Subcutaneous abdominal adipose tissue (tissue), 5 donors: ENCODE measurements at regions not wholly inside any gene's neighbourhood (a gene's known extent, or its start where the extent isn't known, plus 50 kb on each side); places are given as distances from the start of the nearest gene placed in this dataset.
"Not testable (repeated sequence)": the region's sequence is repeated elsewhere in the genome, so short reads cannot be mapped to it uniquely, and the experiment has no call there.

Experiments
- H3K27ac ChIP-seq: one replicate; pipeline ENCODE4 v1.7.0; 2013; ENCODE audit warnings: low read depth, mild to moderate bottlenecking, inconsistent platforms, low read length, moderate library complexity
- H3K27me3 ChIP-seq, 5 donors: one replicate each; pipeline ENCODE4 v1.7.0; 2013; ENCODE audit warnings: low read length in 5 of 5, inconsistent platforms in 1 of 5; ENCODE audit not compliant: control insufficient read depth in 5 of 5, insufficient read depth in 4 of 5
- H3K36me3 ChIP-seq, 5 donors: one replicate each; pipeline ENCODE4 v1.7.0; 2013; ENCODE audit warnings: low read length in 5 of 5; ENCODE audit not compliant: control insufficient read depth in 5 of 5, insufficient read depth in 5 of 5
- H3K4me1 ChIP-seq, 5 donors: one replicate each; pipeline ENCODE4 v1.7.0; 2013; ENCODE audit warnings: low read length in 5 of 5, mild to moderate bottlenecking in 3 of 5, moderate library complexity in 1 of 5; ENCODE audit not compliant: control insufficient read depth in 5 of 5, insufficient read depth in 5 of 5
- H3K4me3 ChIP-seq, 5 donors: one replicate each; pipeline ENCODE4 v1.7.0; 2013; ENCODE audit warnings: low read length in 5 of 5, low read depth in 1 of 5
- H3K9ac ChIP-seq, 5 donors: one replicate each; pipeline ENCODE4 v1.7.0; 2013; ENCODE audit warnings: low read length in 5 of 5, mild to moderate bottlenecking in 4 of 5, moderate library complexity in 3 of 5
- H3K9me3 ChIP-seq, 5 donors: one replicate each; pipeline ENCODE4 v1.7.0; 2013; ENCODE audit warnings: low read length in 5 of 5; ENCODE audit not compliant: control insufficient read depth in 5 of 5
- donor health status: healthy.
- donor health status: healthy.
- donor health status: healthy.
- donor health status: healthy.
- donor health status: healthy.

DNA sequence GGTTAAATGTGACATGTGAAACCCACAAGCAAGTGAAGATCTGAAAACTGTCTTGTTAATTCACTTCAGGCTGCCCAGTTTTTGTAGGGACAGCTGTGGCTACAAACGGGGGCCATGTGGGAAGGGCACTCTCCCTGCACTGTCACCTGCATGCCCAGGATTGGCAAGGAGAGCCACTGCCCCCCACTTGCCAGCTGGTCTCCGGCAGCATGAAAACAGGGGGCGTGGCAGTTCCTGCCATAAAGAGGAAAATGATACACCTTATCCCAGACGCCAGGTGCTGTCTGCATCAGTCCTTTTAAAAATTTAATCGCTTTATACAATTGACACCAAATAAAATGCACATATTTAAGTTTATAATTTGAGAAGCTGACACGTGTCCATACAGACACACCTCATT, 309.1 kb downstream of the KLF13 start:
- not testable (repeated sequence) for H3K27me3 ChIP-seq, H3K4me1 ChIP-seq, H3K9ac ChIP-seq, H3K4me3 ChIP-seq, H3K36me3 ChIP-seq, H3K27ac ChIP-seq, H3K9me3 ChIP-seq

DNA sequence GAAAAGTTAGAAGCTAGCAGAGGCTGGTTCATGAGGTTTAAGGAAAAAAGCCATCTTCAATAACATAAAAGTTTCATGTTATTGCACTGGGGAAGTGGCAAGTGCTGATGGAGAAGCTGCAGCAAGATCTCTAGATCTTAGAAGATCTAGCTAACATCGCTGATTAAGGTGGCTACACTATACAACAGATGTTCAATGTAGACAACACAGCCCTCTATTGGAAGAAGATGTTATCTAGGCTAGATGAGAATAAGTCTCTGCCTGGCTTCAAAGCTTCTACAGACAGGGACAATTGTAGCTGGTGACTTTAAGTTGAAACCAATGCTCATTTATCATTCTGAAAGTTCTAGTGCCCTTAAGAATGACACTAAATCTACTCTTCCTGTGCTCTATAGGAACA, 310.3 kb downstream of the KLF13 start:
- H3K36me3 ChIP-seq = not testable (repeated sequence)

DNA sequence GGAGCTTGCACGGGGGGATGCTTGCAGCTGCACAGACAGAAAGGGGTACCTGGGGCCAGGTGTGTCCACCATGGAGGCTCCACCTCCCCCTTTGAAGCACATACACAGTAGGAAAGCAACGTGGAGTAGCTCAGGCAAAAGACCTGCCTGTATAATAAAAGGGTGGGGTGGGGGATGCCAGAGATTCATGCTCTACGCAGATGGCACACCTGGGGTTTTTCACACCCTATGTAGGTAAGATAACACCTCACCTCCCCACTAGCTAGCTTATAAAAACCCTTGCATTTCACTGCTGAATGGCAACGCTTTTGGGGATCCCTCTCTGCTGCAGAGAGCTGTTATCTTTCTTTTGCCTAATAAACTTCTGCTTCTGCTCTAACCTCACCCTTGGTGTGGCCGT, 317.3 kb downstream of the KLF13 start:
- H3K4me3 ChIP-seq, H3K4me1 ChIP-seq, H3K9me3 ChIP-seq, H3K27ac ChIP-seq, H3K27me3 ChIP-seq, H3K9ac ChIP-seq, H3K36me3 ChIP-seq: not testable (repeated sequence)

More for the DNA sequence above, 310.3 kb downstream of the KLF13 start:
- not testable (repeated sequence) for H3K9me3 ChIP-seq, H3K4me1 ChIP-seq, H3K27ac ChIP-seq, H3K4me3 ChIP-seq, H3K27me3 ChIP-seq, H3K9ac ChIP-seq

DNA sequence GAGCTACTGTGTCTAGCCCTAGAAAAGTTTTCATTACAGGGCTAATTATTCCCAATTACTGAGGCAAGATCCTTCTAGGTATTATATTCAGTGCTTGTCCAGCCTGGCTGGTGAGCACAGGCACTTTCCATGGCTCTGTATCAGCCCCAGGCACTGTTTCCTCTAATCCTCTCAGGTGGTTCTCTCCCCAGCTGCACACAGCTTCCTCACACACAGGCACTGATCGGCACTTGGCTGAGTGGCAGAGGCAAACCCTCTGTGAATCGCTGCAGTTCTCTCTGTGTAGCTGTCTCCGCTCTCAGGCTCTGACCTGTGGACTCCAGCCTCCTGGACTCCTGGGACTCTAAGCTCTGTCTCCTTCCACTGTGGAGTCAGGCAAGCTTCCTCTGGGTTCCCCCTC, 318.1 kb downstream of the KLF13 start:
- not testable (repeated sequence) for H3K9ac ChIP-seq

DNA sequence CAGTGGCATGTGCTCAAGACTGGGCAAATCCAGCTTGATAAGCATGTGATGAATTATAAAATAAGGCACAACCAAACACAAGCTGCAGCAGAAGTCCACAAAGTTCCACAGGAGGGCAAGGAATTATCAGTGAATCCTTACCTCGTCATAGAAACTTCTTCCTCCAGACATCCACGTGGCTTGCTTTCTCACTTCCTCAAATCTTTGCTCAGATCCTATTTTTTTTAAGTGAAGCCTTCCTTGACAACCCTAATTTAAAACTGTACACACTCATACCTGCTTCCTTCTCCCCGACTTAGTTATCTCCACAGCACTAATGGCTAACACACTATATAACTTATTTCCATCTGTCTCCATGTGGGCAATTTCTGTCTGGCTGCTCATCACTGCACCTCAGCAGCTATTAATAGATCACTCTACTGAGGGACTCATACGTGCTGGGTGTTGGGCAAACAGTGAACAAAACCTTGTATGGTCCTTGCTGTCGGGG, 320.7 kb downstream of the KLF13 start:
- H3K9me3 ChIP-seq, H3K27me3 ChIP-seq, H3K4me3 ChIP-seq, H3K36me3 ChIP-seq, H3K9ac ChIP-seq, H3K4me1 ChIP-seq, H3K27ac ChIP-seq: not testable (repeated sequence)

More for the DNA sequence above, 318.1 kb downstream of the KLF13 start:
- H3K27me3 ChIP-seq, H3K4me1 ChIP-seq, H3K9me3 ChIP-seq, H3K36me3 ChIP-seq, H3K27ac ChIP-seq, H3K4me3 ChIP-seq: not testable (repeated sequence)

DNA sequence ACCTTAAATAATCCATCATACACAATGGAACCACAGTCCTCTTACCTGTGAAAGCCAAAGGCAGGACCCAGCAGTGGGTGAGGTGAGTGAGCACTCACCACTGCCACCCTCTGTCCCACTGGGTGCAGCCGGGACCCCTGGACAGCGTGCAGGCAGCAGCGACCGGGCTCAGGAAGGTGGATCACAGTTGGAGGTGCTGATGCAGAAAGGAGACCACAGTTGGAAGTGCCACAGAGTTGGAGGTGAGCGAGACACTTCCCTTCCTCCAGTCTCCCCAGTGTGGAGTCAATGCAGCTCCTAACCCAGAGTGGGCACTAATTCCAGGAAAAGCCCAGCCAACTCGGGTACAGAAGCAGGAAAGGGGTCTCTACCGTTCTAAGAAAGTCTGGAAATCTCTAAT, 323.0 kb downstream of the KLF13 start:
- H3K27me3 ChIP-seq, H3K36me3 ChIP-seq, H3K27ac ChIP-seq, H3K9ac ChIP-seq, H3K4me1 ChIP-seq, H3K9me3 ChIP-seq, H3K4me3 ChIP-seq: not testable (repeated sequence)

DNA sequence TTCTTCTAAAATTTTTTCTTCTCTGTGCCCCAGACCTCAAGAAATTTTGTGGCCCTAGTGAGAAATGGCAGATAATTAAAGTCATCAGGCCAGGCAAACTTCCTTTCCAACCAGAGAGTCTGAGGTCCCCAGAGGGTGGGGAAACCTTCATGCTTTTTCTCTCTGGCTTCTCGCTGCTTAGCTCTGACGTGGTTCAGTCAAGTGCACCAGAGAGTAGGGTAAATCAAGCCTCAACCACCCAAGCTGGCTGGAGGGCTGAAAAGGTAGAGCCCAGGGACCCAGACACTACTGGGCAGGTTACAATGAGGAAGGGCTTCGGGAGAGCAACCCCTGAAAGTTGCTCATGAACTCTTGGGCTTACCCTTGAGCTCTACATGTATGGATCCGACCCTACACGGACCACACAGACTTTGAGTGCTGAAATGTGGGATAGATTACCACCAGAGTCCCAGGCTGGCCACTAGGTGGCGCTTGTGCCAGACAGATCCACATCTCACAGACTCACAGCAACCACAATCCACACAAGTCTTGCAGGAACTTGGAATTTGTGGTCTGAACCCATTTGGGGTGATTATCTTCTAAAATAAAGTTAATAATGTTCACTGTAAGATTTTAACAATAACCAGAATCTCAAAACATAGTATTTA, 323.5 kb downstream of the KLF13 start:
- not testable (repeated sequence) for H3K4me1 ChIP-seq, H3K27ac ChIP-seq, H3K9me3 ChIP-seq, H3K36me3 ChIP-seq, H3K4me3 ChIP-seq, H3K27me3 ChIP-seq, H3K9ac ChIP-seq

DNA sequence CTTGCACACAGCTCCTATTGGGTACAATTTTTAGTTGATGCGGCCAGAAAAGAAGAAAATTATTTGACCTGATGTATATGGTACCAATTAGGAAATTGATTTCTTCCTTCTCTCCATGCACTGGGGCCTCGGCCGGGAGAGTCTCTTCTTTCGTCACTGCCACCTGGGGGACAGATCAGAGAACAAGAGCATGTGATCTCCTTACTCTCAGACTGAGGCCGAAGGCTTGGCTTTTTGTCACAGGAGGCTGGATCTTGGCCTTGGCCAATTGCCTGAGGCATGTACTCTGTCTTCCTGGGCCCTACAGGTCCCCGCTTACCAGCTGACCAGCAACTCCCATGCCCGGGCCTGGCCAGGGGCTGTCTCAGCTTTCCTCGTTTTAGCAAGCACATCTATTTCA, 330.3 kb downstream of the KLF13 start:
- H3K4me3 ChIP-seq, H3K27me3 ChIP-seq, H3K27ac ChIP-seq, H3K4me1 ChIP-seq, H3K36me3 ChIP-seq, H3K9ac ChIP-seq, H3K9me3 ChIP-seq: not testable (repeated sequence)

DNA sequence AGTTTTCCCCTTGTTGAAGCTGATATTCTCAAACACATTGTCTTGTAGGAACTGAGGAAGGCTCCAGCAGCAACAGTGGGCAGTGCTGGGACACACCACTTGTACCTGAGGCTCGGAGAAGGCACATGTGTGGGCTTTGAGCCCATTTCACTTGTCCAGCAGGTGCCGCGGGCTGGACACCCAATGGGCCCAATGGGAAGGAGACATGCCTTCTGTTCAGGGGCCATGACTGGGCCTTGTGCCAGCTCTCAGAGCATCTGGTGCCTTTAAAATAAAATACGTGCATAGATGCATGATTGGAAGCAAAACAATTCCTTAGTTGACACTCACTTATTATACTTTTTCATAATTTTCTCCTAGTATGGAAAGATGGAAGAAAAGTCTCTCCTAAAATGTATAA, 334.2 kb downstream of the KLF13 start:
- H3K9ac ChIP-seq = no peak overlapping the region
- no peak overlapping the region for H3K27ac ChIP-seq
- H3K27me3 ChIP-seq = no peaks in the 10 kb centered on the region
- H3K4me3 ChIP-seq = no peak overlapping the region
- no peaks in the 10 kb centered on the region for H3K4me1 ChIP-seq
- no peaks in the 10 kb centered on the region for H3K36me3 ChIP-seq
- no peaks in the 10 kb centered on the region for H3K9me3 ChIP-seq

DNA sequence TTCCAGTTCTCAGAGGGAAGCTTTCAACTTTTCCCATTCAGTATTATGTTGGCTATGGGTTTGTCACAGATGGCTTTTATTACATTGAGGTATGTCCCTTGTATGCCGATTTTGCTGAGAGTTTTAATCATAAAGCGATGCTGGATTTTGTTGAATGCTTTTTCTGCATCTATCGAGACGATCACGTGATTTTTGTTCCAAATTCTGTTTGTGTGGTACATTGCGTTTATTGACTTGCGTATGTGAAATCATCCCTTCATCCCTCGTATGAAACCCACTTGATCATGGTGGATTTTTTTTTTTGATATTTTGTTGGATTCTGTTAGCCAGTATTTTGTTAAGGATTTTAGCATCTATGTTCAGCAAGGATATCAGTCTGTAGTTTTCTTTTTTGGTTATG, 339.1 kb downstream of the KLF13 start:
- not testable (repeated sequence) for H3K4me3 ChIP-seq, H3K27ac ChIP-seq, H3K27me3 ChIP-seq

More for the DNA sequence above, 339.1 kb downstream of the KLF13 start:
- not testable (repeated sequence) for H3K4me1 ChIP-seq, H3K9ac ChIP-seq, H3K36me3 ChIP-seq, H3K9me3 ChIP-seq
